A549 (cell line): ENCODE measurements at regions not wholly inside any gene's neighbourhood (a gene's known extent, or its start where the extent isn't known, plus 50 kb on each side); places are given as distances from the start of the nearest gene placed in this dataset.

Experiments used
- BHLHE40 ChIP-seq: IDR thresholded peaks from 2 replicates; pipeline ENCODE4 v1.6.1; 2012; ENCODE audit warnings: low read depth, low read length, inconsistent platforms
- CBX2 ChIP-seq: fragments of 200-600 bp; sonication (generic); IDR thresholded peaks from 2 replicates; pipeline ENCODE4 v1.6.1; 2016; ENCODE audit warnings: low read depth, mild to moderate bottlenecking, borderline replicate concordance
- CEBPB ChIP-seq, 2 experiments: fragments of >200 bp in 1 of 2; sonication (Bioruptor Twin) in 1 of 2; formaldehyde crosslinking in 1 of 2; IDR thresholded peaks; 2 replicates each; pipeline ENCODE4 v1.6.1; 2012 to 2016
- CTCF ChIP-seq: fragments of >200 bp; sonication (Bioruptor Twin); formaldehyde crosslinking; IDR thresholded peaks from 3 replicates; pipeline ENCODE4 v1.5.1; 2016
- ELK1 ChIP-seq: fragments of 150-350 bp; IDR thresholded peaks from 2 replicates; pipeline ENCODE4 v1.6.1; 2014; ENCODE audit warnings: low read depth, mild to moderate bottlenecking, low read length
- ESRRA ChIP-seq: fragments of 150-350 bp; IDR thresholded peaks from 2 replicates; pipeline ENCODE4 v1.6.1; 2014; ENCODE audit warnings: mild to moderate bottlenecking, low read length, borderline replicate concordance
- MYC ChIP-seq: IDR thresholded peaks from 2 replicates; pipeline ENCODE4 v1.6.1; 2012; ENCODE audit warnings: mild to moderate bottlenecking, inconsistent platforms, low read length, improper control_type of control experiment, borderline replicate concordance
- POLR2A ChIP-seq: IDR thresholded peaks from 2 replicates; pipeline ENCODE4 v1.6.1; 2012; ENCODE audit warnings: mild to moderate bottlenecking, low read length
- REST ChIP-seq: fragments of 200-600 bp; sonication (generic); IDR thresholded peaks from 2 replicates; pipeline ENCODE4 v1.6.1; 2016; ENCODE audit warnings: antibody characterized with exemption, mild to moderate bottlenecking, moderate library complexity

GRCh38 chr3:99175276-99175812 is 273.8 kb upstream of the DCBLD2 start:
- TF ChIP-seq ESRRA (no peak), CTCF (no peak), MYC (no peak), CBX2 (no peak), BHLHE40 (no peak), POLR2A (no peak), ELK1 (no peak), CEBPB (IDR thresholded peaks at IDR 0.05) (no peak), REST (no peak)
